Muscle of leg (tissue), 3 donors: ENCODE measurements at regions not wholly inside any gene's neighbourhood (a gene's known extent, or its start where the extent isn't known, plus 50 kb on each side); places are given as distances from the start of the nearest gene placed in this dataset.
A peak's percentile ranks its signal among the peaks of the same experiment; 100 is the strongest.

Source experiments
- DNase-seq: peaks from one replicate; pipeline ENCODE4 v3.0.0; 2013
- H3K27ac ChIP-seq: one replicate; pipeline ENCODE4 v1.5.1; 2013; ENCODE audit warnings: mild to moderate bottlenecking, low read length, control low read depth
- H3K27me3 ChIP-seq: one replicate; pipeline ENCODE4 v1.6.1; 2013; ENCODE audit warnings: low read length; ENCODE audit not compliant: control insufficient read depth, insufficient read depth
- H3K36me3 ChIP-seq: one replicate; pipeline ENCODE4 v1.6.1; 2013; ENCODE audit warnings: low read length; ENCODE audit not compliant: control insufficient read depth, insufficient read depth
- H3K4me1 ChIP-seq: one replicate; pipeline ENCODE4 v1.6.1; 2013; ENCODE audit warnings: low read length; ENCODE audit not compliant: control insufficient read depth, insufficient read depth
- H3K4me3 ChIP-seq: one replicate; pipeline ENCODE4 v1.5.1; 2013; ENCODE audit warnings: low read length, control low read depth
- H3K9me3 ChIP-seq: replicated peaks from 2 replicates; pipeline ENCODE4 v1.6.1; 2013; ENCODE audit warnings: low read depth, low read length; ENCODE audit not compliant: control insufficient read depth
- WGBS: methylation state at CpG from one replicate; pipeline ENCODE4 v1.1.5; 2013; ENCODE audit warnings: missing lambda C conversion rate; ENCODE audit not compliant: insufficient coverage; 5-methylcytosine and 5-hydroxymethylcytosine counted together

DNA sequence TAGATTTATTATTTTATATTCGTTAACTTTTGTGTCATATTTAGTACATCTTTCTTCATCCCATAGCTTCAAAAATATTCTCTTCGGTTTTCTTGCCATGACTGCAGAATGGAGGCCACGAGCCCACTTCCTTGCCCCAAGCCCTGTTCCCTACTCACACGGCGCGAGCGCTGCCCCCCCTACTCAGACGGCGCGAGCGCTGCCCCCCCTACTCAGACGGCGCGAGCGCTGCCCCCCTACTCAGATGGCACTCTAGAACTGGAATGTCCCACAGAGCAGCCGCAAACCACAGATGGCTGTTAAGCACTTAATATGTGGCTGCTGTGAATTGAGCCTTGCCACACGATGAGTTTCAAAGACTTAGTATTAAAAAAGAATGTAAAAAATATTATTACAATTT is 102.2 kb upstream of the PEG3 start:
- H3K9me3 ChIP-seq: no peaks in the 10 kb centered on the region
- no peak overlapping the region for H3K27ac ChIP-seq
- no peaks in the 10 kb centered on the region for H3K27me3 ChIP-seq
- H3K36me3 ChIP-seq: no peaks in the 10 kb centered on the region
- peak; percentile 60 for DNase-seq
- peaks cover 7% of the 10 kb centered on the region for H3K4me1 ChIP-seq
- WGBS: 23% methylated on average over 8 of the region's 17 CpGs
- peak overlapping the region; percentile 28 for H3K4me3 ChIP-seq

DNA sequence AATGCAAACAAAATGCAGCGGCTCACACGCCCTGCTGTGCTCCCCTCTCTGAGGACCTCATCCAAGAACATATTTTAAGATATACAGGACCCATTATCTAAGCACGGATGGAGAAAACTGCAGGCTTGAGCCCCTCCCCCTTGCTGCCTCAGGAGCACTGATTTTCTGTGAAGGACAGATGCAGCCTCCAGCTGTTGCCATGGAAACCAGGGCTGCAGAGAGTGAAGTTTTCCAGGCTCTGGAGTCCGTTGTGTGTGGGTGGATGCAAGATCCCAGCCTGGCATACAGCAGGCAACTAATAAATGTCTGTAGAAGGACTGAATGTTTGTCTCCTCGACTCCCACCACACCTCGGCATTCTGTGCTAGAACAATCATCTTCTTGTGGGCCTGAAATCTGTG is 105.6 kb upstream of the PEG3 start:
- WGBS: 10% methylated on average over 2 of the region's 6 CpGs
- Histone ChIP-seq H3K27me3 (no peaks in the 10 kb centered on the region), H3K4me3 (no peak overlapping the region), H3K36me3 (no peaks in the 10 kb centered on the region), H3K27ac (no peak overlapping the region), H3K9me3 (no peaks in the 10 kb centered on the region), H3K4me1 (peaks cover 14% of the 10 kb centered on the region)
- DNase-seq: peak; percentile 69

DNA sequence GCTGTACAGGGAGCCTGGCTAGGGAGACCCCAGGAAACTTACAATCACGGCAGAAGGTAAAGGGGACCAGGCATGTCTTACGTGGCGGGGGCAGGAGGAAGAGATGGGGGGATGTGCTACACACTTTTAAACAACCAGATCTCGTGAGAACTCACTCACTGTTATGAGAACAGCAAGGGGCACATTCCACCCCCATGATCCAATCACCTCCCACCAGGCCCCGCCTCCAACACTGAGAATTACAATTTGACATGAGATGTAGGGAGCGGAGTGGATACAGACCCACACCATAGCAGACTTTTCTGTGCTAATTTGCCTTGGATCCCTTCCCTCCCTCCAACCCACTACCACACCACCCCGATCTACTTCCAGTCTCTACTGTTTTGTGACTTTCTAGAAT is 106.7 kb upstream of the PEG3 start:
- WGBS: no CpG with 5 or more reads among the region's 7 CpGs

DNA sequence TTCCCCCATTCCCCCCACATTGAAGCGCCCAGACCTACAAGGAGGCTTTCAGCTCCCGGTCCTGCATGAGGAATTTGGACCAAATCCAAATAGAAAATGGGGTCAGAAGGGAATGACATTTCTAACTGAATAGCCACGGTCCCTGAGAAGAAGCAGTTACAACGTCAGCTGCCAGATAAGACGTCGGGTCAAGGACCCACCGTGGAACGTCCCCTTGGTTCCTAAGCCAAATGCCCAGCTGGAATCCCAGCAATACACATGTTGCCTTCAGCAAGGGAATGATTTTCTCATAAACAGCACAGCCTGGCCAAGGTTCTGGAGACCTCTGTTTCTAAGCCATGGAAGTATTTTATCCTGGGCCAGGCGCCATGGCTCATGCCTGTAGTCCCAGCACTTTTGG is 109.1 kb upstream of the PEG3 start:
- WGBS: 38% methylated on average over 8 of the region's 9 CpGs
- no peaks in the 10 kb centered on the region for H3K27me3 ChIP-seq
- no peaks in the 10 kb centered on the region for H3K36me3 ChIP-seq
- H3K9me3 ChIP-seq: no peaks in the 10 kb centered on the region
- no peak overlapping the region for H3K27ac ChIP-seq
- DNase-seq: no peak
- no peak overlapping the region for H3K4me3 ChIP-seq
- peaks cover 20% of the 10 kb centered on the region for H3K4me1 ChIP-seq

More for the DNA sequence above, 106.7 kb upstream of the PEG3 start:
- Histone ChIP-seq H3K27ac (no peak overlapping the region), H3K36me3 (no peaks in the 10 kb centered on the region), H3K4me3 (no peak overlapping the region), H3K9me3 (no peaks in the 10 kb centered on the region), H3K4me1 (peaks cover 14% of the 10 kb centered on the region), H3K27me3 (no peaks in the 10 kb centered on the region)
- DNase-seq: no peak

DNA sequence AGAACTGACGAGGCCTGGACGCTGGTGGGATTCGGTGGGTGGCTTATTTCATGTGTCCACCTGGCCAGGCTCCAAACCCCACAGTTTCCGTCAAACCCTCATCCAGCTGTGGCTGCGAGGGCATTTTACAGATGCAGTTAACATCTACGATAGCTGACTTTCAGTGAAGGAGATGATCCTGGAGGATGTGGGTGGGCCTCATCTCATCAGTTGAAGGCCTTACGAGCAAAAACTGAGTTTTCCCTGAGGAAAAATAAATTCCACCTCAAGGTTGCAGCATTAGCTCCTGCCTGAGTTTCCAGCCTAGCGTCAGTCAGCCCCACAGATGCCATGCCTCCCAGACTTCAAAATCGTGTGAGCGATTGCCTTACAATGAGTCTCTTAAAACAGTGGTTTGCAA is 111.1 kb upstream of the PEG3 start:
- 85% methylated on average over 6 of the region's 10 CpGs for WGBS
- Histone ChIP-seq H3K27ac (no peak overlapping the region), H3K9me3 (no peaks in the 10 kb centered on the region), H3K4me3 (no peak overlapping the region), H3K36me3 (no peaks in the 10 kb centered on the region), H3K27me3 (no peaks in the 10 kb centered on the region), H3K4me1 (peaks cover 13% of the 10 kb centered on the region)
- DNase-seq: no peak

DNA sequence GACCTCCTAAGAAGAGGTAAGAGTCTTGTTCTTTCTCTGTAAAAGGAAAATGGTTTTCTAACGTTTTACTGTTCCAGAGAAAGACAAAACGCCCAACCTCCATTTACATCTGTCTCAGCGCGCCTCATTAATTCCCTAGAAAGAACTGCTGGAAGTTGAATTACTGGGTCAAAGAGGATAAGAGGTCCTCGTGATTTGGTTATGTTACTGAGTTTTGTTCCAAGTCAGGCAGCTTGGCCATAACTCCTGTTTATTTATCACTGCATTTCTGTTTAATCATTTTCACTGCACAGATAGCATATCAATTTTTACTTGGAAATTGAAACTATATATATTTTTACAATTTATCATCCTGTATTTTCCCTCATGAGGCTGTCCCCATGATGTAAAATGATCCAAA is 112.9 kb upstream of the PEG3 start:
- Histone ChIP-seq H3K36me3 (no peaks in the 10 kb centered on the region), H3K4me1 (peaks cover 18% of the 10 kb centered on the region), H3K27me3 (no peaks in the 10 kb centered on the region), H3K27ac (peak overlapping the region; percentile 72), H3K9me3 (no peaks in the 10 kb centered on the region), H3K4me3 (no peak overlapping the region)
- no CpG with 5 or more reads among the region's 5 CpGs for WGBS
- peak; percentile 88 for DNase-seq

DNA sequence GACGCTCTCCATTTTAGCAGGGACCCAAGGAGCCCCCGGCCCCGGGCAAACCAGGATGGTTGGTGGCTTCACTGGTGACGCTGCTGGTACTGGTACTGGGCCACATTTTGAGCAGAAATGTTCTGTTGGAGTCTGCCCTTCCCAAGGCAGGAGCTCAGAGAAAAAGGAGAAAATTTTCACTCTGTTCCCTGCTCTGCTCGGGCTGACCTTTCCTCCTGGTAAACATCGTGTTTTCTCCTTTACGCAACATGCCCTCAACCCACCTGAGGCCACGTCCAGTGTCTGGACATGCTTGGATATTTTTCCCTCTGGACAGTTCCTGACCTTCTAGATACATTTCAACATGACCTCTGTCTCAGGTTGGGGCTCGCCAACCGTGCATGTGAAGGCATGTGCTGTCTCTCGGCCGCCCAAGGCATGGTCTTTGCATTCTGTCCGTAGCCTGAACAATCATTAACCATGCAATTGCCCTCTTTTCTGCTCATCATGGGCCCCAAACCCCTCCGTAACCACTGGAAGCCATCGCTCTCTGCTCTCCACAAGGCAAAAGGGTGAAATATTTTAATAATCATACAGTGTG is 115.2 kb upstream of the PEG3 start:
- H3K9me3 ChIP-seq: no peaks in the 10 kb centered on the region
- WGBS: 77% methylated on average over 13 of the region's 15 CpGs

DNA sequence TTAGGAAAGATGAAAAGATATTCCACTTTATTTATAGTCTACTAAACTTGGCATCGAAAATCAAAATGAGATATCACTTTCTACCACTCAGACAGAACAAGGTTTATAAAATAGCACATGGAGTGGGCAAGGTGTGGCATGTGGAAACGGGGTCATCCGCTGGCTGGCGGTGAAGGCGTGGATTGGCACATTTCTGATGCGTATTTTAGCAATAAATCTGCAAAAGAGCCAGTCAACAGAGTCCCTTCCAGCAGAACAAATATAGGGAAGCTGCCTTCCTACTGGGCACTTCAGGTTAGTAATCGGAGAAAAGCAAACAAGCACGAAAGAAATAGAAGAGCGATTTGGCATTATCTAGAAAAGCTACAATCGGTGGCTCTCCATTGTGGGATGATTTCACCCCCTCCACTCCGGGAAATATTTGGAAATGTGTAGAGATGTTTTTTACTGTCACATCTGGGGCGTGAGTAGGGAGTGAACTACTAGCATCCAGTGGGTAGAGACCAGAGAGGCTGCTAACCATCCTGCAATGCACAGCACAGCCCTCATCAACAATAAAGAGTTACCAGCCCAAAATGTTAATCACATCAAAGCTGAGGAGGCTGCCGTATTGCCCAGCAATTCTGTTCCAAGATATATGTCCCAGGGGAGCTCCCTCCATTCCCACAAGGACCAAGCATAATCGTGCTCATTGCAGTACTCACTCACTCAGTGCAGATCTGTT is 116.1 kb upstream of the PEG3 start:
- Histone ChIP-seq H3K4me3 (no peak overlapping the region), H3K36me3 (no peaks in the 10 kb centered on the region), H3K9me3 (no peaks in the 10 kb centered on the region), H3K4me1 (peaks cover 19% of the 10 kb centered on the region), H3K27ac (no peak overlapping the region), H3K27me3 (no peaks in the 10 kb centered on the region)
- DNase-seq: no peak
- 81% methylated on average over 5 of the region's 14 CpGs for WGBS

More for the DNA sequence above, 115.2 kb upstream of the PEG3 start:
- Histone ChIP-seq H3K36me3 (no peaks in the 10 kb centered on the region), H3K27me3 (no peaks in the 10 kb centered on the region), H3K4me1 (peaks cover 19% of the 10 kb centered on the region), H3K27ac (no peak overlapping the region), H3K4me3 (no peak overlapping the region)
- DNase-seq: no peak

DNA sequence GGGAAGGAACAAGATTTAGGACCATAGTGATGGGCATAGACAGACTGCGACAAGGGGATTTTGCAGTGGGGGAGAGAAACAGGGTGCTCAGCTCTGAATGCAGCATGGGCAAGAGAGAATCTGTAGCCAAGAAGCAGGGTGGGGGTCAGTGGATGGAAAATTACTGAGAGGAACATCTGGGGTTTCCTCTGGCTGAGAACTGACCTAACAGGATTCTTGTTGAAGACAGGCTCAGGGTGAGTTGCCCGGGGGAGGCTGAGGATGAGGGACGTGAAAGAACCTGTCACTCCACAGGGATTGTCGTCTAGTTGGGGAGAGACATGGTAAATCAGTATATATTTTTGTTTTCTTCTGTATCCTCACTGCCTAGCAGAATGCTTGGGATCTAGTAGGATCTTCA is 118.7 kb upstream of the PEG3 start:
- Histone ChIP-seq H3K4me1 (peaks cover 13% of the 10 kb centered on the region), H3K4me3 (no peak overlapping the region), H3K27me3 (no peaks in the 10 kb centered on the region), H3K27ac (no peak overlapping the region), H3K9me3 (no peaks in the 10 kb centered on the region), H3K36me3 (no peaks in the 10 kb centered on the region)
- WGBS: 67% methylated on average over 1 of the region's 4 CpGs
- no peak for DNase-seq

DNA sequence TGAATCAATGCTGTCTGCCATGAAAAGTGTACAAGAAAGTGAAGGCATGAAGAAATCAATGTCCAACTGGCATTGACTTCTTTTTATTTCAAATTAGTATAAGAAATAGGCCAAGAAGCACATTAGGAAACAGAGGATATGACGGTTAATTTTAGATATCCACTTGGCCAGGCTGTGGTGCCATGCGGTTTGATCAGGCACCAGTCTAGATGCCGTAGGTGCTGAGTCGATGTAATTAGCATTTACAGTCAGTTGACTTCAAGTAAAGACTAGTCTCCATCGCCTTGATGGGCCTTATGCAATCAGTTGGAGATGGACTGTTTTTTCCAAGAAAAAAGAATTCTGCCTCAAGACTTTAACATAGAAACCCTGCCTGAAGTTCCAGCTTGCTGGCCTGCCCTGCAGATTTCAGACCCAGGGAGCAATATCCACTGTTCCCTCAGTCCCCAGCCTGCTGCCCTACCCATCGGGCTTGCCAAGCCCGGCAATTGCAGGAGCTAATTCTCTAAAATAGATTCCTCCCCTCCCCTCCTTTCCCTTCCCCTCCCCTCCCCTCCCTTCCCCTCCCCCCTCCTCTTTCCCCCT is 120.5 kb upstream of the PEG3 start:
- Histone ChIP-seq H3K4me1 (peaks cover 18% of the 10 kb centered on the region), H3K27me3 (no peaks in the 10 kb centered on the region), H3K36me3 (no peaks in the 10 kb centered on the region), H3K27ac (no peak overlapping the region), H3K9me3 (no peaks in the 10 kb centered on the region), H3K4me3 (no peak overlapping the region)
- WGBS: 75% methylated on average over 2 of the region's 7 CpGs
- DNase-seq: peak; percentile 68
